A549 (cell line): ENCODE measurements at regions not wholly inside any gene's neighbourhood (a gene's known extent, or its start where the extent isn't known, plus 50 kb on each side); places are given as distances from the start of the nearest gene placed in this dataset.

Experiments
- ATAC-seq, 2 experiments: fragments of 200-7000 bp in 1 of 2; fragments of >200 bp in 1 of 2; cut with Nextera tagmentation in 1 of 2; cut with Tn5 transposase in 1 of 2; 3 replicates each; pipeline versions ENCODE4 v1.8.0 to v1.9.1; 2018 to 2020; ENCODE audit warnings: mild to moderate bottlenecking in 1 of 2, moderate library complexity in 1 of 2
- CTCF ChIA-PET: fragments of 300-600 bp; sonication (Branson Sonifier 250); formaldehyde crosslinking; extraction: SDS; loops from one replicate; lab custom pipeline; 2021; ENCODE audit warnings: antibody characterized with exemption, inconsistent platforms; lab: Yijun Ruan, JAX
- POLR2A ChIA-PET: fragments of 350-600 bp; formaldehyde crosslinking; extraction: SDS; loops from one replicate; lab custom pipeline; 2021; ENCODE audit warnings: antibody characterized with exemption, inconsistent platforms; lab: Yijun Ruan, JAX
- DNase-seq, 2 experiments: peaks; one replicate each; pipeline versions ENCODE4 v3.0.0 to v3.0.0-alpha.2; 2011 to 2016; ENCODE audit warnings: low read depth in 1 of 2, low spot score in 1 of 2
- FAIRE-seq: peaks from 2 replicates; lab custom pipeline; 2011; peaks lifted over from hg19 to GRCh38; lab: Jason Lieb, UNC
- H3K27ac ChIP-seq, 2 experiments: fragments of >200 bp; sonication (Bioruptor Twin); formaldehyde crosslinking; 3 replicates each; pipeline ENCODE4 v1.5.1; 2016 to 2017
- H3K4me1 ChIP-seq: fragments of >200 bp; sonication (Bioruptor Twin); formaldehyde crosslinking; 3 replicates; pipeline ENCODE4 v1.6.1; 2016
- H3K4me2 ChIP-seq: fragments of >200 bp; sonication (Bioruptor Twin); formaldehyde crosslinking; 3 replicates; pipeline ENCODE4 v1.6.1; 2016
- H3K4me3 ChIP-seq: fragments of >200 bp; sonication (Bioruptor Twin); formaldehyde crosslinking; 3 replicates; pipeline ENCODE4 v1.5.1; 2016
- H3K9me3 ChIP-seq: fragments of >200 bp; sonication (Bioruptor Twin); formaldehyde crosslinking; 3 replicates; pipeline ENCODE4 v1.6.1; 2016
- CEBPB ChIP-seq, 2 experiments: fragments of >200 bp in 1 of 2; sonication (Bioruptor Twin) in 1 of 2; formaldehyde crosslinking in 1 of 2; IDR thresholded peaks; 2 replicates each; pipeline ENCODE4 v1.6.1; 2012 to 2016
- CHD2 ChIP-seq: fragments of 150-350 bp; IDR thresholded peaks from 2 replicates; pipeline ENCODE4 v1.6.1; 2014; ENCODE audit warnings: low read length; ENCODE audit not compliant: partially characterized antibody
- CHD4 ChIP-seq: fragments of 200-600 bp; sonication (generic); IDR thresholded peaks from 2 replicates; pipeline ENCODE4 v1.6.1; 2016; ENCODE audit warnings: antibody characterized with exemption, mild to moderate bottlenecking, borderline replicate concordance
- EP300 ChIP-seq, 2 experiments: fragments of >200 bp; sonication (Bioruptor Twin); formaldehyde crosslinking; IDR thresholded peaks; 2 replicates in 1 of 2; 3 replicates in 1 of 2; pipeline ENCODE4 v1.6.1; 2016 to 2017
- ESRRA ChIP-seq: fragments of 150-350 bp; IDR thresholded peaks from 2 replicates; pipeline ENCODE4 v1.6.1; 2014; ENCODE audit warnings: mild to moderate bottlenecking, low read length, borderline replicate concordance
- FOSB ChIP-seq: fragments of 250-450 bp; sonication (Bioruptor Pico); IDR thresholded peaks from 2 replicates; pipeline ENCODE4 v1.5.0; 2020; ENCODE audit warnings: mild to moderate bottlenecking, moderate library complexity
- FOXS1 ChIP-seq: fragments of 250-450 bp; sonication (Bioruptor Pico); IDR thresholded peaks from 2 replicates; pipeline ENCODE4 v1.5.0; 2020; ENCODE audit warnings: mild to moderate bottlenecking, moderate library complexity
- GATA3 ChIP-seq: IDR thresholded peaks from 2 replicates; pipeline ENCODE4 v1.6.1; 2012; ENCODE audit warnings: borderline replicate concordance
- HEYL ChIP-seq: fragments of 250-450 bp; sonication (Bioruptor Pico); IDR thresholded peaks from 2 replicates; pipeline ENCODE4 v1.8.0; 2021; ENCODE audit warnings: mild to moderate bottlenecking, moderate library complexity
- JUN ChIP-seq, 2 experiments: fragments of >200 bp; sonication (Bioruptor Twin); formaldehyde crosslinking; IDR thresholded peaks; 2 replicates in 1 of 2; 3 replicates in 1 of 2; pipeline ENCODE4 v1.6.1; 2016 to 2017
- KDM1A ChIP-seq: fragments of 200-600 bp; sonication (generic); IDR thresholded peaks from 2 replicates; pipeline ENCODE4 v1.6.1; 2016; ENCODE audit warnings: low read depth, mild to moderate bottlenecking
- MAFK ChIP-seq: fragments of 450-650 bp; IDR thresholded peaks from 2 replicates; pipeline ENCODE4 v1.6.1; 2014; ENCODE audit not compliant: partially characterized antibody
- MAZ ChIP-seq: fragments of 150-350 bp; IDR thresholded peaks from 2 replicates; pipeline ENCODE4 v1.6.1; 2014; ENCODE audit warnings: antibody characterized with exemption, low read depth, low read length, borderline replicate concordance
- NFE2L2 ChIP-seq: fragments of 150-350 bp; conservative IDR thresholded peaks from 2 replicates; pipeline ENCODE4 v1.6.1; 2014; ENCODE audit warnings: low read length
- NR3C1 ChIP-seq: fragments of >200 bp; sonication (Bioruptor Twin); formaldehyde crosslinking; IDR thresholded peaks from 3 replicates; pipeline ENCODE4 v1.6.1; 2017
- POLR2AphosphoS2 ChIP-seq: conservative IDR thresholded peaks from 2 replicates; pipeline ENCODE4 v1.6.1; 2012; ENCODE audit warnings: low read length, improper control_type of control experiment, inconsistent platforms
- RAD21 ChIP-seq, 2 experiments: fragments of >200 bp in 1 of 2; sonication (Bioruptor Twin) in 1 of 2; formaldehyde crosslinking in 1 of 2; IDR thresholded peaks in 1 of 2; conservative IDR thresholded peaks in 1 of 2; 2 replicates in 1 of 2; 3 replicates in 1 of 2; pipeline ENCODE4 v1.6.1; 2012 to 2018; ENCODE audit warnings: inconsistent platforms in 1 of 2
- RARB ChIP-seq: fragments of 250-450 bp; sonication (Bioruptor Pico); IDR thresholded peaks from 2 replicates; pipeline ENCODE4 v1.8.0; 2021; ENCODE audit warnings: mild to moderate bottlenecking, moderate library complexity
- RFX5 ChIP-seq: fragments of 450-650 bp; IDR thresholded peaks from 2 replicates; pipeline ENCODE4 v1.7.1; 2014; ENCODE audit warnings: antibody characterized with exemption, mild to moderate bottlenecking, moderate library complexity
- TP53 ChIP-seq: fragments of 250-450 bp; sonication (Bioruptor Pico); IDR thresholded peaks from 2 replicates; pipeline ENCODE4 v1.5.0; 2021; ENCODE audit warnings: mild to moderate bottlenecking, moderate library complexity
- WGBS: methylation state at CpG from one replicate; pipeline ENCODE4 v1.1.6; 2017; ENCODE audit errors: missing lambda C conversion rate; 5-methylcytosine and 5-hydroxymethylcytosine counted together
- TF ChIP-seq, protein P1 (sequence below): IDR thresholded peaks from 2 replicates; pipeline ENCODE4 v1.6.1; 2012; ENCODE audit warnings: low read depth, borderline replicate concordance
- TF ChIP-seq, protein P2 (sequence below): fragments of 150-350 bp; IDR thresholded peaks from 2 replicates; pipeline ENCODE4 v1.6.1; 2014; ENCODE audit warnings: low read depth, mild to moderate bottlenecking, low read length
- TF ChIP-seq, protein P3 (sequence below): IDR thresholded peaks from 2 replicates; pipeline ENCODE4 v1.6.1; 2012
- TF ChIP-seq, protein P4 (sequence below): fragments of 200-600 bp; sonication (generic); IDR thresholded peaks from 2 replicates; pipeline ENCODE4 v1.6.1; 2016; ENCODE audit warnings: antibody characterized with exemption, mild to moderate bottlenecking, moderate library complexity

DNA sequence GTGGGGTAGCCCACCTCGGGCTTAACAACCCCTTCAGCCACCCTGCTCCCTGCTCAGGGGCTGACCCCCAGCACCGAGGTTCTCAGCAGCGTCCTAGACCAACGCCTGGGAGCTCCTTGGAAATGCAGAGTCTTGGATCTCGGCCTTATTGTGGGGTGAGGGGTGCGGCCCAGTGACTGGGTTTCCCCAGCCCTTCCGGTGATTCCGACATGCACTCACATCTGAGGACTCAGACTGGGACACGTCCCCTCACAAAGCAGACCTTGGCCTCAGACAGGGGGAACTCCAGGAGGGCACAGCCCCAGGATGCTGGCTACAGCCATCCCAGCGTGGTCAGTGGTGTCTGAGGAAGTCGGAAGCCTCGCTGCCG, 117.7 kb downstream of the RFLNA start:
- WGBS, result 90% methylated on average over 6 of the region's 13 CpGs
- H3K4me1 ChIP-seq, result peaks cover 31% of the 10 kb centered on the region
- TF ChIP-seq NR3C1 (no peak), CHD2 (no peak), RFX5 (no peak), HEYL (CRISPR knock-in tag) (no peak), CEBPB (IDR thresholded peaks at IDR 0.05) (no peak), CHD4 (no peak), RARB (CRISPR knock-in tag) (no peak)
- TF ChIP-seq, protein P1, sequence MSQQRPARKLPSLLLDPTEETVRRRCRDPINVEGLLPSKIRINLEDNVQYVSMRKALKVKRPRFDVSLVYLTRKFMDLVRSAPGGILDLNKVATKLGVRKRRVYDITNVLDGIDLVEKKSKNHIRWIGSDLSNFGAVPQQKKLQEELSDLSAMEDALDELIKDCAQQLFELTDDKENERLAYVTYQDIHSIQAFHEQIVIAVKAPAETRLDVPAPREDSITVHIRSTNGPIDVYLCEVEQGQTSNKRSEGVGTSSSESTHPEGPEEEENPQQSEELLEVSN, result no peak
- TF ChIP-seq, protein P2, sequence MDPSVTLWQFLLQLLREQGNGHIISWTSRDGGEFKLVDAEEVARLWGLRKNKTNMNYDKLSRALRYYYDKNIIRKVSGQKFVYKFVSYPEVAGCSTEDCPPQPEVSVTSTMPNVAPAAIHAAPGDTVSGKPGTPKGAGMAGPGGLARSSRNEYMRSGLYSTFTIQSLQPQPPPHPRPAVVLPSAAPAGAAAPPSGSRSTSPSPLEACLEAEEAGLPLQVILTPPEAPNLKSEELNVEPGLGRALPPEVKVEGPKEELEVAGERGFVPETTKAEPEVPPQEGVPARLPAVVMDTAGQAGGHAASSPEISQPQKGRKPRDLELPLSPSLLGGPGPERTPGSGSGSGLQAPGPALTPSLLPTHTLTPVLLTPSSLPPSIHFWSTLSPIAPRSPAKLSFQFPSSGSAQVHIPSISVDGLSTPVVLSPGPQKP, result no peak
- TF ChIP-seq, all 56 proteins: peak for 0
- H3K9me3 ChIP-seq, result no peaks in the 10 kb centered on the region
- no peak overlapping the region for H3K4me3 ChIP-seq
- no peak for DNase-seq
- peak overlapping the region in 1 of 2 experiments; percentile 94; a peak in 4 of 6 replicates for H3K27ac ChIP-seq
- ChIA-PET POLR2A (no interaction called here), CTCF (interaction anchor here (0.5 to 7.2 kb wide), 2 partner anchors 15 to 297 kb away, joined by 3 to 87 read pairs; no protein-coding TSS in a partner anchor)
- ATAC-seq, result no peak
- no peak overlapping the region for H3K4me2 ChIP-seq
- FAIRE-seq, result no peak

DNA sequence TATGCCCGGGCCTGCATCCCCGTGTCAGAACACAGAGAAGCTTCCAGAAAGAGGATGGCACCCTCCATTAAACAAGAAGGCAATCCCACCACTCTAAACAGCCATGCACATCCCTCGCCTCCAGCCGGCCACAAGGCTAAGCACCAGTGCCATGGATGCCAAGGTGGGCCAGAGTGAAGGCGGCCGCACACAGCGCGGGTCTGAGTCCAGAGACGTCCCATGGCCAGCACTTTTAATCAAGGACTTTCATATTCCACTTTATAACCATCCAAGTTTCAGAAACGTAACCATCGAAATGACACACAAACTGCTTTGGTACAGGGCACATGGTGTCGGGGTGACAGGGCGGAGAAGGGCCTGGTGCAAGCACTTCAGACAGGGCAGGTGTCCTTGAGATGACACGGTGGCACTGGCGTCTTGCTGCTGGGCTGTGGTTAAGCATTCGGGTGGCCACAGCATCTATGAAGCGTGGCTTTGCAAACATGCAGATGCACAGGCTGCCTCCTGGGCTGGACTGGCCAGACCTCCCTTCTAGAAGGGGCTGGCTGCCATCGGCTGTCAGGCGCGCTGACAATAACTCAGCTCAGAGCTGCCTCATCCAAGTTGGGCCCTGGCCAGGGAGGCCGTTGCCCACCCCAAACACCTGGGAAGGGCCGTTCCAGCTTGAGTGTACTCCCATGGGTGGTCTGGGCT, 117.2 kb downstream of the RFLNA start:
- Histone ChIP-seq H3K4me2 (peak overlapping the region; percentile 51; the same call in 1 of the 3 replicates), H3K27ac (peak overlapping the region; percentile 62 to 94)
- 90% methylated on average over 17 of the region's 22 CpGs for WGBS

More for the DNA sequence above, 117.2 kb downstream of the RFLNA start:
- ATAC-seq (peak; percentile 2 to 3; a peak in 1 of 6 replicates), DNase-seq (no peak), FAIRE-seq (no peak)
- ChIA-PET CTCF (interaction anchor here (0.5 to 7.2 kb wide), 2 partner anchors 15 to 298 kb away, joined by 3 to 87 read pairs; no protein-coding TSS in a partner anchor), POLR2A (interaction anchor here (0.8 kb wide), 1 partner anchor 23 kb away, joined by 4 read pairs; no protein-coding TSS in a partner anchor)
- TF ChIP-seq RAD21 (conservative IDR thresholded peaks at IDR 0.05 in 1 of 2, IDR thresholded peaks at IDR 0.05 in 1 of 2) (no peak), MAFK (no peak), ESRRA (no peak), NFE2L2 (no peak), TP53 (CRISPR knock-in tag) (no peak), KDM1A (no peak), POLR2AphosphoS2 (no peak), JUN (IDR thresholded peaks at IDR 0.05) (no peak), EP300 (IDR thresholded peaks at IDR 0.05) (no peak), FOSB (CRISPR knock-in tag) (no peak), MAZ (no peak), FOXS1 (CRISPR knock-in tag) (no peak), GATA3 (no peak)
- TF ChIP-seq, protein P3, sequence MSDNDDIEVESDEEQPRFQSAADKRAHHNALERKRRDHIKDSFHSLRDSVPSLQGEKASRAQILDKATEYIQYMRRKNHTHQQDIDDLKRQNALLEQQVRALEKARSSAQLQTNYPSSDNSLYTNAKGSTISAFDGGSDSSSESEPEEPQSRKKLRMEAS, result no peak
- TF ChIP-seq, protein P2, result no peak
- TF ChIP-seq, protein P4, sequence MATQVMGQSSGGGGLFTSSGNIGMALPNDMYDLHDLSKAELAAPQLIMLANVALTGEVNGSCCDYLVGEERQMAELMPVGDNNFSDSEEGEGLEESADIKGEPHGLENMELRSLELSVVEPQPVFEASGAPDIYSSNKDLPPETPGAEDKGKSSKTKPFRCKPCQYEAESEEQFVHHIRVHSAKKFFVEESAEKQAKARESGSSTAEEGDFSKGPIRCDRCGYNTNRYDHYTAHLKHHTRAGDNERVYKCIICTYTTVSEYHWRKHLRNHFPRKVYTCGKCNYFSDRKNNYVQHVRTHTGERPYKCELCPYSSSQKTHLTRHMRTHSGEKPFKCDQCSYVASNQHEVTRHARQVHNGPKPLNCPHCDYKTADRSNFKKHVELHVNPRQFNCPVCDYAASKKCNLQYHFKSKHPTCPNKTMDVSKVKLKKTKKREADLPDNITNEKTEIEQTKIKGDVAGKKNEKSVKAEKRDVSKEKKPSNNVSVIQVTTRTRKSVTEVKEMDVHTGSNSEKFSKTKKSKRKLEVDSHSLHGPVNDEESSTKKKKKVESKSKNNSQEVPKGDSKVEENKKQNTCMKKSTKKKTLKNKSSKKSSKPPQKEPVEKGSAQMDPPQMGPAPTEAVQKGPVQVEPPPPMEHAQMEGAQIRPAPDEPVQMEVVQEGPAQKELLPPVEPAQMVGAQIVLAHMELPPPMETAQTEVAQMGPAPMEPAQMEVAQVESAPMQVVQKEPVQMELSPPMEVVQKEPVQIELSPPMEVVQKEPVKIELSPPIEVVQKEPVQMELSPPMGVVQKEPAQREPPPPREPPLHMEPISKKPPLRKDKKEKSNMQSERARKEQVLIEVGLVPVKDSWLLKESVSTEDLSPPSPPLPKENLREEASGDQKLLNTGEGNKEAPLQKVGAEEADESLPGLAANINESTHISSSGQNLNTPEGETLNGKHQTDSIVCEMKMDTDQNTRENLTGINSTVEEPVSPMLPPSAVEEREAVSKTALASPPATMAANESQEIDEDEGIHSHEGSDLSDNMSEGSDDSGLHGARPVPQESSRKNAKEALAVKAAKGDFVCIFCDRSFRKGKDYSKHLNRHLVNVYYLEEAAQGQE, result no peak
- TF ChIP-seq, protein P1, result no peak
- peaks cover 31% of the 10 kb centered on the region for H3K4me1 ChIP-seq
- H3K4me3 ChIP-seq, result no peak overlapping the region
- H3K9me3 ChIP-seq, result no peaks in the 10 kb centered on the region
